Hypothalamus (tissue), 51 donors: ENCODE measurements at regions not wholly inside any gene's neighbourhood (a gene's known extent, or its start where the extent isn't known, plus 50 kb on each side); places are given as distances from the start of the nearest gene placed in this dataset.
"Not testable (repeated sequence)": the region's sequence is repeated elsewhere in the genome, so short reads cannot be mapped to it uniquely, and the experiment has no call there.

ENCODE experiments used
- DNase-seq, 51 donors: peaks; one replicate each; lab custom pipeline; 2025; lab: John Stamatoyannopoulos, UW

- no peak for DNase-seq
These were observed 244.7 kb upstream of the RPS23 start for GRCh38 chr5:82522897-82523296.

GRCh38 chr5:82521431-82522051, 243.4 kb upstream of the RPS23 start:
- no peak for DNase-seq

GRCh38 chr5:82519558-82519957, 241.4 kb upstream of the RPS23 start:
- no peak for DNase-seq

- no peak for DNase-seq
These were observed 239.5 kb upstream of the RPS23 start for GRCh38 chr5:82517544-82518075.

- peak in 6 of 51 donors; percentile 0 to 2 (median 1) for DNase-seq
These were observed 235.6 kb upstream of the RPS23 start for GRCh38 chr5:82513738-82514137.

GRCh38 chr5:82512025-82512424, 233.9 kb upstream of the RPS23 start:
- no peak for DNase-seq

- DNase-seq, result no peak
These were observed 233.0 kb upstream of the RPS23 start for GRCh38 chr5:82511134-82511533.

- DNase-seq, result no peak
These were observed 231.6 kb upstream of the RPS23 start for GRCh38 chr5:82509762-82510161.

GRCh38 chr5:82506390-82506789, 228.2 kb upstream of the RPS23 start:
- DNase-seq, result not testable (repeated sequence)

- DNase-seq, result no peak
These were observed 221.6 kb upstream of the RPS23 start for GRCh38 chr5:82499725-82500244.

- DNase-seq, result no peak
These were observed 219.1 kb upstream of the RPS23 start for GRCh38 chr5:82497242-82497641.

- DNase-seq, result no peak
These were observed 216.8 kb upstream of the RPS23 start for GRCh38 chr5:82494942-82495341.

- DNase-seq, result no peak
These were observed 215.1 kb upstream of the RPS23 start for GRCh38 chr5:82493221-82493620.

- DNase-seq, result no peak
These were observed 213.2 kb upstream of the RPS23 start for GRCh38 chr5:82491397-82491796.

- no peak for DNase-seq
These were observed 211.5 kb upstream of the RPS23 start for GRCh38 chr5:82489683-82490082.

- no peak for DNase-seq
These were observed 209.0 kb upstream of the RPS23 start for GRCh38 chr5:82487131-82487530.

GRCh38 chr5:82480331-82480730, 202.2 kb upstream of the RPS23 start:
- DNase-seq, result no peak

- DNase-seq, result no peak
These were observed 198.0 kb upstream of the RPS23 start for GRCh38 chr5:82476155-82476554.

GRCh38 chr5:82473262-82473661, 195.1 kb upstream of the RPS23 start:
- no peak for DNase-seq

GRCh38 chr5:82470185-82470994, 192.2 kb upstream of the RPS23 start:
- DNase-seq, result no peak

- no peak for DNase-seq
These were observed 188.9 kb upstream of the RPS23 start for GRCh38 chr5:82466986-82467561.
